Endothelial cell of umbilical vein (primary cell): ENCODE measurements at regions not wholly inside any gene's neighbourhood (a gene's known extent, or its start where the extent isn't known, plus 50 kb on each side); places are given as distances from the start of the nearest gene placed in this dataset.

Source experiments
- CTCF ChIP-seq, 2 donors: IDR thresholded peaks; 1 replicate in 1 of 2; 2 replicates in 1 of 2; pipeline ENCODE4 v1.5.1; 2011; ENCODE audit warnings: low read length in 2 of 2, mild to moderate bottlenecking in 2 of 2, moderate library complexity in 2 of 2, control low read depth in 1 of 2, inconsistent platforms in 1 of 2, low read depth in 1 of 2; ENCODE audit not compliant: insufficient read depth in 1 of 2; ENCODE audit errors: extremely low read depth in 1 of 2
- EZH2 ChIP-seq: IDR thresholded peaks from 2 replicates; pipeline ENCODE4 v1.6.1; 2012; ENCODE audit warnings: borderline replicate concordance, low read depth, mild to moderate bottlenecking, moderate library complexity, low read length, inconsistent platforms; ENCODE audit not compliant: severe bottlenecking
- POLR2A ChIP-seq: IDR thresholded peaks from 2 replicates; pipeline ENCODE4 v1.6.1; 2012; ENCODE audit warnings: low read depth, mild to moderate bottlenecking, control low read depth, low read length
- POLR2AphosphoS5 ChIP-seq: IDR thresholded peaks from 2 replicates; pipeline ENCODE4 v1.6.1; 2012; ENCODE audit warnings: low read depth, mild to moderate bottlenecking, control low read depth, low read length, moderate library complexity; ENCODE audit not compliant: insufficient read depth

GRCh38 chr1:80646053-80646452, 1154.7 kb upstream of the ADGRL2 start:
- TF ChIP-seq CTCF (IDR thresholded peaks at IDR 0.05; ENCODE audit: extremely low read depth in 1 of 2, insufficient read depth in 1 of 2, low read depth in 1 of 2, low read length in 2 of 2) (no peak), POLR2AphosphoS5 (no peak), POLR2A (no peak), EZH2 (no peak)
